Breast epithelium (tissue), 4 donors: ENCODE measurements at regions not wholly inside any gene's neighbourhood (a gene's known extent, or its start where the extent isn't known, plus 50 kb on each side); places are given as distances from the start of the nearest gene placed in this dataset.

ENCODE experiments used
- DNase-seq, 2 donors: peaks; one replicate each; pipeline ENCODE4 v3.0.0-alpha.2; 2019; ENCODE audit warnings: low spot score in 2 of 2
- H3K27ac ChIP-seq, 2 donors: fragments of 200-600 bp; sonication (generic) in 1 of 2; one replicate each; pipeline ENCODE4 v1.5.1; 2016 to 2019; ENCODE audit warnings: mild to moderate bottlenecking in 1 of 2
- H3K27me3 ChIP-seq, 2 donors: fragments of 200-600 bp; sonication (generic) in 1 of 2; one replicate each; pipeline versions ENCODE4 v1.5.1 to v1.6.0; 2017 to 2019; ENCODE audit warnings: control low read depth in 1 of 2, mild to moderate bottlenecking in 1 of 2
- H3K36me3 ChIP-seq: fragments of 200-600 bp; one replicate; pipeline ENCODE4 v1.5.1; 2019
- H3K4me1 ChIP-seq, 2 donors: fragments of 200-600 bp; sonication (generic); one replicate each; pipeline ENCODE4 v1.5.1; 2016 to 2019; ENCODE audit warnings: control low read depth in 1 of 2
- H3K4me3 ChIP-seq, 3 donors: fragments of 200-600 bp; sonication (generic); 1 replicate in 2 of 3; 2 replicates in 1 of 3; pipeline ENCODE4 v1.5.1; 2016 to 2019; ENCODE audit warnings: mild to moderate bottlenecking in 3 of 3, moderate library complexity in 2 of 3
- H3K9me3 ChIP-seq, 2 donors: fragments of 200-600 bp; sonication (generic) in 1 of 2; one replicate each; pipeline ENCODE4 v1.5.1; 2016 to 2019; ENCODE audit warnings: control low read depth in 1 of 2
- CTCF ChIP-seq, 3 donors: fragments of 450-650 bp; IDR thresholded peaks; one replicate each; pipeline ENCODE4 v1.5.1; 2016 to 2017; ENCODE audit warnings: antibody characterized with exemption in 3 of 3, mild to moderate bottlenecking in 3 of 3, moderate library complexity in 3 of 3
- POLR2A ChIP-seq: fragments of 450-650 bp; IDR thresholded peaks from one replicate; pipeline ENCODE4 v1.6.1; 2016; ENCODE audit warnings: antibody characterized with exemption, mild to moderate bottlenecking, moderate library complexity
- POLR2AphosphoS5 ChIP-seq, 3 donors: sonication (generic); formaldehyde crosslinking; IDR thresholded peaks; one replicate each; pipeline ENCODE4 v1.6.1; 2017; ENCODE audit warnings: antibody characterized with exemption in 3 of 3
- intact Hi-C: fragments of 100-400 bp; cut with DNase I; formaldehyde crosslinking; loops from one replicate; pipeline ENCODE4 v1.15.1; 2023; ENCODE audit warnings: low total_unique reads

- no peaks in the 10 kb centered on the region for H3K36me3 ChIP-seq
- H3K9me3 ChIP-seq = no peaks in the 10 kb centered on the region
- no peak for DNase-seq
- intact Hi-C loops = no loop called here
- H3K4me3 ChIP-seq = no peak overlapping the region
- H3K4me1 ChIP-seq = no peaks in the 10 kb centered on the region
- no peaks in the 10 kb centered on the region for H3K27me3 ChIP-seq
- no peak overlapping the region for H3K27ac ChIP-seq
- no peak for TF ChIP-seq POLR2AphosphoS5 (IDR thresholded peaks at IDR 0.05)
- no peak for TF ChIP-seq CTCF (IDR thresholded peaks at IDR 0.05)
- TF ChIP-seq POLR2A = no peak
Observed at GRCh38 chr2:150350500-150350899, 137.0 kb downstream of the RND3 start.

GRCh38 chr2:150346806-150347205 lies 140.7 kb downstream of the RND3 start:
- Histone ChIP-seq H3K4me3 (no peak overlapping the region), H3K36me3 (no peaks in the 10 kb centered on the region), H3K27ac (no peak overlapping the region), H3K9me3 (no peaks in the 10 kb centered on the region), H3K27me3 (no peaks in the 10 kb centered on the region), H3K4me1 (no peaks in the 10 kb centered on the region)
- TF ChIP-seq POLR2AphosphoS5 (IDR thresholded peaks at IDR 0.05) (no peak), CTCF (IDR thresholded peaks at IDR 0.05) (no peak), POLR2A (no peak)
- DNase-seq = no peak
- intact Hi-C loops = no loop called here

GRCh38 chr2:150341982-150342680 lies 145.3 kb downstream of the RND3 start:
- Histone ChIP-seq H3K36me3 (no peaks in the 10 kb centered on the region), H3K27me3 (no peaks in the 10 kb centered on the region), H3K4me3 (no peak overlapping the region), H3K4me1 (no peaks in the 10 kb centered on the region), H3K27ac (no peak overlapping the region), H3K9me3 (no peaks in the 10 kb centered on the region)
- no peak for TF ChIP-seq CTCF (IDR thresholded peaks at IDR 0.05)
- no peak for TF ChIP-seq POLR2A
- TF ChIP-seq POLR2AphosphoS5 (IDR thresholded peaks at IDR 0.05) = no peak
- intact Hi-C loops = no loop called here
- no peak for DNase-seq

- Histone ChIP-seq H3K4me3 (no peak overlapping the region), H3K9me3 (no peaks in the 10 kb centered on the region), H3K36me3 (no peaks in the 10 kb centered on the region), H3K27ac (no peak overlapping the region), H3K4me1 (no peaks in the 10 kb centered on the region), H3K27me3 (no peaks in the 10 kb centered on the region)
- no peak for DNase-seq
- intact Hi-C loops = no loop called here
- TF ChIP-seq POLR2AphosphoS5 (IDR thresholded peaks at IDR 0.05) (no peak), CTCF (IDR thresholded peaks at IDR 0.05) (no peak), POLR2A (no peak)
Observed at GRCh38 chr2:150339951-150340350, 147.5 kb downstream of the RND3 start.

GRCh38 chr2:150339282-150339681 lies 148.2 kb downstream of the RND3 start:
- intact Hi-C loops = no loop called here
- no peaks in the 10 kb centered on the region for H3K9me3 ChIP-seq
- no peak overlapping the region for H3K4me3 ChIP-seq
- no peaks in the 10 kb centered on the region for H3K27me3 ChIP-seq
- H3K27ac ChIP-seq = no peak overlapping the region
- no peaks in the 10 kb centered on the region for H3K4me1 ChIP-seq
- DNase-seq = no peak
- TF ChIP-seq CTCF (IDR thresholded peaks at IDR 0.05) (no peak), POLR2AphosphoS5 (IDR thresholded peaks at IDR 0.05) (no peak), POLR2A (no peak)
- H3K36me3 ChIP-seq = no peaks in the 10 kb centered on the region
